COR-L47 (cell line): ENCODE measurements at regions not wholly inside any gene's neighbourhood (a gene's known extent, or its start where the extent isn't known, plus 50 kb on each side); places are given as distances from the start of the nearest gene placed in this dataset.
A peak's percentile ranks its signal among the peaks of the same experiment; 100 is the strongest.

Source experiments
- DNase-seq: peaks from one replicate; lab custom pipeline; 2025; lab: John Stamatoyannopoulos, UW

DNA sequence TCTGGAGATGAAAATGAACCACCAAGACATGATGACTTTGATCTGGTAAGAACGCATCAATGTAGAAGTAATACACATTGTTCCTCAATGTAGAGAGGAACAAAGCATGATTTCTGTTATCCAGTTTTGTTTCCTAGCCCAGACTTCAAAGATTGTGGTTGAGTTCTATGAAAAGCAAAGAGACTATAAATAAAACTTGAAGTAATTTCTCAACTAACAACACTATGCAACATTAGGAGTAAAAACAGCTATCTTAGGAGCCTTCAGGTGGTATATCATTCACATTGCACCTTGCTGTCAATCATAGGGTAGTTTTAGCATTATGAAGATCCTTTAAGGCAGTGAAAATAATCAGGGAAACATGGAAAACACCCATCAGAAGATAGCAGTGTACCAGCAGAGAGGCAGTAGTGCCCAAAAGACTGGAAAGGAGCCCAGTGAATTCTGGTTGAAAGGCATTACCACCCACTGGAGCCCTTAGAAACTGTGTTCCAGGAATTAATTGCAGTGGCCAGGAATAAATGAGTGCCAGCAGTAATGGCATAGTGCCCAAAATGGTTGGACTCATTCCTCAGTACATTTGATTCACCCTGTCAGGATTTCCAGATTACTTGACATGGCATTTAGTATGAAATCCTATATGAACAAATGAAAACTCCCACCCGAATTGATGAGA lies 300.7 kb upstream of the CXXC4 start:
- DNase-seq, result peak; percentile 56

DNA sequence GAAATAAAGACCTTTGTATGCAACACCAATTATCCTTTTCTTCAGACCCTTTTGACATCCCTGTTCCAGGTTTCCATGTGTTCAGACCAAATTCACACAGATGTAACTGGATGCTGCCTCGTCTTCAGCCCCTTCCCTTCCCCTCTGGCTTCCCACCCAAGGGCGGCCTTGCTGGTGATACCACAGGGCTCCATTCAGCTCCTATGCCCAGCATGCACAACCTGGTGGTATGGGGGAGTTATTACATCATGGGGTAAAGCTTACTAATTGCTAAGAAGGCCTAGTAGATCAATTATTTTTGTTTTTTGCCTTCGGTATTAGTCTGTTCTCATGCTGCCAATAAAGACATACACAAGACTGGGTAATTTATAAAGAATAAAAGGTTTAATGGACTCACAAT lies 317.0 kb upstream of the CXXC4 start:
- no peak for DNase-seq

GRCh38 chr4:104815665-104816064 lies 321.0 kb upstream of the CXXC4 start:
- DNase-seq, result no peak

DNA sequence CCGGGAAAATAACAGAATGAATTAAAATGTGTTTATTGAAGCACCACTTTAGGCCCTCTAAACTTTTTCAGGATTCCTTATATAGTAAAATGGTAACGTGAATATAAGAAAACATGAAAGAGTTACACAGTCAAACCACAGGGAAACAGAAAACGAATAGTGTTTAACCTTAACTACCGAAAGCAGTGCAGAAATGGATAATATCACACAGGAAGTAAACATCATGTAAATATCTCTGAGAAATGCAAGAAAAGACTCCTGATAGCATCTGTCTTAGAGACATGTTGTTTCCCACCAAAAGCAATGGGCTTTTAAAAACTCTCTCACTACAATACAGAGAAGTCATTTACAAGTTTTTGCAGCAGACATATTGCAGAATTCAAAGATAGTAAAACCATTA lies 323.9 kb upstream of the CXXC4 start:
- no peak for DNase-seq

GRCh38 chr4:104826171-104826570 lies 320.5 kb upstream of the TET2 start:
- peak; percentile 11 for DNase-seq

- DNase-seq, result no peak
Measured at GRCh38 chr4:104829761-104830160, 316.9 kb upstream of the TET2 start.

DNA sequence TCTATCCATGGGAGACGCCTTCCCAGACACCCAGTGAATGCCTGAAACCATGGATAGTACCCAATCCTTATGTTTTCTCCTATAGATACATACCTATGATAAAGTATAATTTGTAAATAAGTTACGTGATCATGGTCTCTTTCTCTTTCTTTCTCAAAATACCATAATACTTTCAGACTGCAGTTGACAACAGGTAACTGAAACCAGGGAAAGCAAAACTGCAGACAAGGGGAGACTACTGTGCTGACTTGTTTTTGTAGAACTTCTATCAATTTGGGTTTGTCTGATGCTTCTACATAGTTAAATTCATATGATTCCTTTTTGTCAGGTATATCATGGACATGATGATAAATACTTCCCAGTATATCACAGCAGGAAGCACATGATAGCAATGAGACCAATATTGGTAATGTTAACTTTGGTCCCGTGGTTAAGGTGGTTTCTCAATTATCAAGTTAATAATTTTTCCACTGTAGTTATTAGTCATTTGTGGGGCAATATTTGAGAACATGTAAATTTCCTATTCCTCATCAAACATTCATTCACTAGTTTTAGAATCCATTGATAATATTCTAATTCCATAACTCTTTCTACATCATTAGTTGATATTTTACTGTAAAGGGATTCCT lies 298.0 kb upstream of the TET2 start:
- DNase-seq, result no peak

GRCh38 chr4:104859601-104860237 lies 287.0 kb upstream of the TET2 start:
- DNase-seq, result no peak

- DNase-seq, result peak; percentile 77
Measured at GRCh38 chr4:104860238-104861123, 286.2 kb upstream of the TET2 start.

- no peak for DNase-seq
Measured at GRCh38 chr4:104866809-104867208, 279.9 kb upstream of the TET2 start.

DNA sequence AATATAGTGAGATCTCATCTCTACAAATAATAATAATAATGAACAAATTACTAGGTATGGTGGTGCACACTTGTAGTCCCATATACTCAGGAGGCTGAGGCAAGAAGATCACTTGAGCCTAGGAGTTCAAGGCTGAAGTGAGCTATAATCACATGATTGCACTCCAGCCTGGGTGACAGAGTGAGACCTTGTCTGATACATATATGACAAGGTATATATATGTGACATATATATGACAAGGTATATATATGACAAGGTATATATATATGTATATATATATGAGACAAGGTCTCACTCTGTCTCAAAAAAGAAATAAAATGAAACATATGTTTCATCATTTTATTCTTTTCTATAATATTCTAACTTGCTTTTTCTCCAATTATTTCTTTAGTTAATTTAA lies 278.1 kb upstream of the TET2 start:
- DNase-seq, result no peak

GRCh38 chr4:104868958-104869357 lies 277.7 kb upstream of the TET2 start:
- DNase-seq, result no peak

GRCh38 chr4:104869831-104870230 lies 276.8 kb upstream of the TET2 start:
- no peak for DNase-seq

GRCh38 chr4:104870495-104871233 lies 276.0 kb upstream of the TET2 start:
- DNase-seq, result no peak

GRCh38 chr4:104878936-104879335 lies 267.7 kb upstream of the TET2 start:
- no peak for DNase-seq

DNA sequence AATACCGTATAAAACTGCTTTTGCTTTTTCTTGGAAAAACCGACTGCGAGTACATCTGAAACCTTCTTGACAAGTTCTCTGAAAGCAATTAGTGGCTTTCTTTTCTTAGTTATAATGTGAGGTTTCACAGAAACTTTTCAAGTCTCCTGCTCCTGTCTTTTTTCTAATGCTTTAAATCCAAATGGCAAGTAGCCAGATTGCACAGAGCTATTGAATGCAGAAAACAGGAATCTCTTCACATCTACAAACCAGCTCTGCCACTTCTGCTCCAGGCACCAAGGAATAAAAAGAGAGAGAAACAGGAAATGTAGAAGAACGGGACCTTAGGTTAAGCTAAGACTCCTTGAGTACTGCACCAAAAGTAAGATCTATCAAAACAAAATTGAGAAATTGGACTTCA lies 267.3 kb upstream of the TET2 start:
- no peak for DNase-seq

DNA sequence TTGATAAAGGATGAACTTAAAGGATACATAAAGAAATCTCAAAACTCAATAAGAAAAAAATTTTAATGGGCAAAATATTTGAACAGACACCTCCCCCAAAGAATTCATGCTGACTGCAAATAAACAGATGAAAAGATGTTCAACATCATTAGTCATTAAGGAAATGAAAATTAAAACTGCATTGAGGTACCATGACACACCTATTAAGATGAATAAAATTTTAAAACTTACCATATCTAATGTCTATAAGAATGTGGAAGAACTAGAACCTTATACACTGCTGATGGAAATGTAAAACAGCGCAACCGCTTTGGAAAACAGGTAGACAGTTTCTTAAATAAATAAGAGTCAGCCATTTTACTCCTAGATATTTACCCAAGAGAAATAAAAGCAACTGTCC lies 266.8 kb upstream of the TET2 start:
- DNase-seq, result no peak

GRCh38 chr4:104881136-104881886 lies 265.4 kb upstream of the TET2 start:
- DNase-seq, result no peak

- DNase-seq, result no peak
Measured at GRCh38 chr4:104890598-104891275, 255.9 kb upstream of the TET2 start.
